T-helper 2 cell (primary cell): ENCODE measurements at regions not wholly inside any gene's neighbourhood (a gene's known extent, or its start where the extent isn't known, plus 50 kb on each side); places are given as distances from the start of the nearest gene placed in this dataset.
A peak's percentile ranks its signal among the peaks of the same experiment; 100 is the strongest.
"Not testable (repeated sequence)": the region's sequence is repeated elsewhere in the genome, so short reads cannot be mapped to it uniquely, and the experiment has no call there.

Experiments used
- DNase-seq, 5 experiments: peaks; one replicate each; pipeline versions ENCODE4 v3.0.0 to v3.0.0-alpha.2; 2012 to 2022

DNA sequence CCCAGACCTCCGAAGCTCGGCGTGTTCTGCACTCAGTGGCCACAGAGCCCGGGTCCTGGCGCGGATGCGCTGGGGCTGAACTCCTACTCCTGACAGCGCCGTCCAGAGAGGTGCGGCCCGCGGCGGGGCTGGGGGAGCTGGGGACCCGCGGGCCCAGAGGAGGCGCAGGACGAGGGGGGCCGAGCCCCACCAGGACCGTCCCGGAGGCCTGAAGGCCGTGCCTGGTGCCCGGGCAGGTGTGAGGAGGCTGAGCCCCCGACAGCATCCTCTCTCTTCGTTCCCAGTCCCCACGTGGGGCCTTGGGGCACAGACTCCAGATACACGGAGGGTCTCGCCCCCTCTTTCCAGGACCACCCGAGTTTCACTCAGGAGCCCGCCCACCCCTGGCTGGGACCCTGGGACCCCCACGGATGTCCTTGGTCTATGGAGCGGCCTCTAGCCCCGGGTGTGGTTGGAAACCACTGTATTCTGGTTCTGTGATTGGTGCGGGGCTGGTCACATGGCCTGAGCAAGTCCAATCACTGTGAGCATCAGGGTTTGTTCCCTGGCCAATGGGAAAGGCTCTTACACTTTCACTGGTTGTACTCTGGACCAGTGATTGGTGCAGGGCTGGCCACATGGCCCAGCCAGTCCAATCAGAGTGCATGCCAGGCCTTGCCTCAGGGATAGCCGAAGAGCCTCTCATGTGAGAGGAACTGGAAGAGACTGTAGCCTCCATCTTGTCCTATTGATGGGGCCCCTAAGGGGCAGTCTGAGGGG, 217.6 kb upstream of the SFSWAP start:
- DNase-seq = no peak

DNA sequence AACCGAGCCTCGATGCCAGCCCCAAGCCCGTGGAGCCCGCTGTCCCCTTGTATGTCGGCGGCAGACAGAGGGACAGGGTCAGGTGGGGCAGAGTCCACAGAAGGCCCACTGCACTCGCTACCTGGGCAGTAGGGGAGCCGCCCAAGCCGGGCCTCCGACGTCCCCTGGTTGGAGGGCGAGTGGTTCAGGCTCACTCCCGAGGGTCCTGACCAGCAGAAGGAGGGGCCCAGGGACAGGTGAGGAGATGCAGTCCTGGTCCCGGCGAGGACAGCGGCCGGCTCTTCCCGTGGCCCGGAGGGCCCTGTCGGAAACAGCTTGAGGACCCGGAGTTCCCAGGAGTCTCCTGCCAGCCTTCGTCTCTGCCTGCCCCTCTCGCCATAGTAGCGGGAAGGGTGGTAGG, 216.7 kb upstream of the SFSWAP start:
- DNase-seq = no peak

- no peak for DNase-seq
These were observed 216.0 kb upstream of the SFSWAP start for GRCh38 chr12:131494741-131495524.

DNA sequence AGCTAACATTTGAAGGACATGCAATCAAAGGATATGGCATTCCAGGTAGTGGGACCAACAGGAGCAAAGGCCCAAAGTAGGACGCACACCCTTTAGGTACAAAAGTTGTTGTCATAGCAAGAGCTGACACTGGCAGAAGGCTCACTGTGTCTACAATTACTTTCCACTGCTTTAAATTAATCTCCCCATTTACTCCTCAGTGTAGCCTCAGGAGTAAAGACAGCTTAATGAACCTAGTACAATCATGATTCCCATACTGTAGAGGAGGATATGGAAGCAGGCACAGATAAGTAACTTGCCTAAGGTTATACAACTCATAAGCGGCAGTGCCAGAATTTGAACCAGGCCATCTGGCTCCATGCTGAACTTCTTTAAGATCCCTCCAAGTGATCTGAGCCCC, 212.9 kb upstream of the SFSWAP start:
- DNase-seq = no peak

DNA sequence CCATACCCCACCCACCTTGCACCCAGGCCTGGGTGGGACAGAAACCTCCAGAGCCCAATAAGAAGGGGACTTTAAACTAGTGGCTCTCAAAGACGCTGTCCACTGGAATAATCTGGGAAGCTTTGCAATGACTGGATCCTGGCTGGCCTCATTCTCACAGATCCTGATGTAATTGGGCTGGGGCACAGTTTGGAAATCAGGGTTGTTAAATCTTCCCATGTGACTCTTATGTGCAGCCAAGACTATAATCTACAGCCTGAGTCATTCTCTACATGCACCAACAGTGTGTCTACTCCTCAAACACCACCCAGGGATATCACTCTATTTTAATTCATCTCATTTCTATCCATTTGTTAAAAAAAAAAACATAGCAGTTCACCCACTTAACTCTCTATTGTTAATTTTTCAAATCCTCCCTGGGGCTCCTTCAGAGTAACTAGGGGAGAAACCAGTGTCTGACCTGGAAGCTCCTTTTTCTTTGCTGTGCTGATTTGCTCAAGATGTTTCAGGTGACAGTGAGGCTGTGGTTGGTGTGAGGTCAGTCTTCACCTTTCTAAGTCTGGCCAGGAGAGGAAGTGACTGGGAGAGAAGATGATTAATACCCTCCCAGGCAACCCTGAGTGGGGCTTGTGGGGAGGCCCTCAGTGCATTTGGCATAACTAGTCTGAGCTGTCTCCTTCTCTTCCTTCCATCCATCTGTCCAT, 211.6 kb upstream of the SFSWAP start:
- DNase-seq = no peak

DNA sequence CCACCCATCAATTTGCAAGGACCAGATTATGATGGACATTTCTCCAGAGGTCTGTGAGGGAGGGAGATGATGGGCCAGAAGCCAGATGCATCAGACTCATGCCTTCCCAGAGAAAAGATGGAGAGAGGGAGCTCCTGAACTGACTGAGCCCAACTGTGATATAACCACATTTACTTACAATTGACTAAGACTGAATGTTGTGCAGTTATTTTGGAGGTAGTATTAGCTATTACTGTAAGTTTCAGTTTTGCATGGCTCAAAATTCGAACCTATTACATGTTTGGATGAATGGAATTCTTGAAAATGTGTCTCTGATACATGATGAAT, 211.1 kb upstream of the SFSWAP start:
- DNase-seq = no peak

GRCh38 chr12:131500564-131500963, 210.3 kb upstream of the SFSWAP start:
- DNase-seq = no peak

- no peak for DNase-seq
These were observed 205.3 kb upstream of the SFSWAP start for GRCh38 chr12:131505561-131505960.

- DNase-seq = no peak
These were observed 204.5 kb upstream of the SFSWAP start for GRCh38 chr12:131506426-131506825.

DNA sequence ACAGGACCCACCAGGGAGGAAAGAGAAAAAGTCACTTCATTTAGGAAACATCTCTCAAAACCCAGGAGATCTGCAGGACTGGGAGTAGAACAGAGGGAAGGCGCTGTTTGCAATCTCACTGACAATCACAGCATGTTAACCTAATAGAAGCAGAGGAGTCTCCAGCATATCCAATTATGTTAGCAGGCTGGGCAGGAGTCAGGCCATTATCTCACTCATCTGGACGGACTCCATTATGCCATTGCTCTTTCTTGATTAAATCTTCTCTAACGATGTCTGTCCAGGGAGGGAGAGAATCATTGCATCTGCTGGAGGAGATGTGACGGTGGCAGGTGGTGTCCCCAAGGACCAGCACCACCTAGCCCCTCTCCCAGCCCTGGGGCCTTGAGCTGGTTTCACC, 203.8 kb upstream of the SFSWAP start:
- DNase-seq = no peak

GRCh38 chr12:131507881-131508280, 203.0 kb upstream of the SFSWAP start:
- no peak for DNase-seq

GRCh38 chr12:131509701-131510100, 201.2 kb upstream of the SFSWAP start:
- no peak for DNase-seq

- DNase-seq = no peak
These were observed 200.5 kb upstream of the SFSWAP start for GRCh38 chr12:131510431-131510830.

- DNase-seq = peak in 3 of 5 experiments; percentile 17 to 82 (median 49)
These were observed 199.5 kb upstream of the SFSWAP start for GRCh38 chr12:131511391-131511802.

GRCh38 chr12:131511803-131512561, 198.9 kb upstream of the SFSWAP start:
- DNase-seq = no peak

DNA sequence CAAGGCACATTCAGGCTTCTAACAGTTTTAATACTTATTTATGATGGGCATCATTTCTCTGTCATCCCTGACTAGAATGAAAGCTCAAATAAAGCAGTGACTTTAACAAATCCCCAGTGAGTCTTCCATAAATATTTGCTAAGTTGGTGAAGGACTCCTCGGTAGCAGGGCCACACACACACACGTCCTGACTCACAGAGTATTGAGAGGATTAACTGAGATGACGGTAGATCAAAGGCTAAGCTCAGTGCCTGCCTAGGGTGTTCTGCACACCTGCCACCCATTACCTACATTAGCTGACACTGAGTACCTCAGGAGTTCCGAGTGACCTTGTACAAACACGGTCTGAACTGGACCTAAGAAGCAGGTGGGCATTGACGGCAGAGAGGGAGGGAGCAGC, 197.3 kb upstream of the SFSWAP start:
- no peak for DNase-seq

DNA sequence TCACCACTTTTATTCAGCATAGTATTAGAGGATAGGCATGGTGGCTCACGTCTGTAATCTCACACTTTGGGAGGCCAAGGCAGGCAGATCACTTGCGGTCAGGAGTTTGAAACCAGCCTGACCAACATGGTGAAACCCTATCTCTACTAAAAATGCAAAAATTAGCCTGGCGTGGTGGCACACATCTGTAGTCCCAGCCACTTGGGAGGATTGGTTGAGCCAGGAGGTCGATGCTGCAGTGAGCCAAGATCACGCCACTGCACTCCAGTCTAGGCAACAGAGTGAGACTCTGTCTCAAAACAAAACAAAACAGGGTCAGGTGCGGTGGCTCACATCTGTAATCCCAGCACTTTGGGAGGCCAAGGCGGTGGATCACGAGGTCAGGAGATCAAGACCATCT, 190.3 kb upstream of the SFSWAP start:
- not testable (repeated sequence) for DNase-seq

GRCh38 chr12:131521326-131521725, 189.6 kb upstream of the SFSWAP start:
- DNase-seq = no peak

DNA sequence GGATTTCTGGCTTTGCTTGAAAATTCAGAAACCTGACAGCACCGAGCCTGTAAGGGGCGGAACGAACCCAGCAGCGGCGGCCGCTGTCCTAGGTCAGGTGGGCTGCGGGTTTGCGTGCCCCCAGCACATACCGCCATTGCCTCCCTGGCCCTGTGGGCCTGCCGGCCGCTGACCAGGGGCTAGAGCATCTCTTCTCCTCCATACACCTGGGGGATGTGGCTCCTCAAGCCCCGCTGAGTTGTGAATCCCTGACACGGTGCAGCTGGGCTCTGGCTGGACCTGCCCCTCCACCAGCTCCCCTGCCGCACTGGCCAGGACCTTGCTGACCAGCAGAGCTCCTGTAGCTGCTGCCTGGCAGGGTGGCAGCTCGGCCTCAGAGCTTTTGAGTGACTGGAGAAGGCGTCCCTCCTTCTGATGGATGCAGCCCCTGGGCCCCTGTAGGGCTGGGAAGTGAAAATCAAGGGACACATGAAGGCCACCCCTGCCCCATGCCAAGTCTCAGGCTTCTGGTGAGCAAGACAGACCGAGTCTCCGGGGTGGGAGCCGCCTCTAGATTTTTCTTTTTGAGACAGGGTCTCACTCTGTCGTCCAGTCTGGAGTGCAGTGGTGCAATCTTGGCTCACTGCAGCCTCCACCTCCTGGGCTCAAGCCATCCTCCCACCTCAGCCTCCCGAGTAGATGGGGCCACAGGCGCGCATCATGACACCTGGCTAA, 184.9 kb upstream of the SFSWAP start:
- DNase-seq = no peak

DNA sequence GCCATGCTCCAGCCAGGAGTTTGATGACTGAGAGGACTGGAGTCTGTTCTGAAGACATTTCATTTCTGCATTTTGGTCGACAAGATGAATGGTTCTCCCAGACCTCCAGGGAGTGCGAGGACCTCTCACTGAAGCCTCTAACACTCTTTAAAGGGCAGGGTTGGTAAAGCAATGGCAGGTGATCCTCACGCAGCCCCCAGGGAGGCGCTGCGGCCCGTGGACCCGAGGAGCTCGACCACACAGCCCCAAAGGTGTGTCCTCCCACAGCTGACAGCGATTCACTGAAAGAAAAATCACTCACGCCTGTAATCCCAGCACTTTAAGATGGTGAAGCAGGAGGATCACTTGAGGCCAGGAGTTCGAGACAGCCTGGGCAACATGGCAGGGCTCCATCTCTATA, 183.8 kb upstream of the SFSWAP start:
- no peak for DNase-seq

GRCh38 chr12:131527736-131528135, 183.2 kb upstream of the SFSWAP start:
- no peak for DNase-seq

DNA sequence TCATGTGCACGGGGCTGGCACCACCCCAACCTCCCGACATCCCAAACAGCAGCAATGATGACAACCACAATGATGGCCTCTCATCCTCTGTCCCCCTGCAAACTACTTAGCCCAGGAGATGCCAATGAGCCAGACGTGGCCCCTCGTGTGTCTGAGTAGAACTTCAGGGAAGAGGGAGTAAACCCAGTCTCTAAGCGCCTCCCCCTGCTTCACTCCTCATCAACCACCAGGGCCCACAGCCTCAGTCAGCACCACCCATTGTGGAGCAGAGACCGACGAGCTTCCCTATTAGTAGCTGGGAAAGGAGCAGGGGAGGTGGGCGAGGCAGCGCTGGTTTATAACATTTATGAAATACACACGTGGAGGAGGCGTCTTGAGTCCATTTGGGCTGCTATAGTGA, 182.7 kb upstream of the SFSWAP start:
- no peak for DNase-seq
